GM20000 (cell line): ENCODE measurements at regions not wholly inside any gene's neighbourhood (a gene's known extent, or its start where the extent isn't known, plus 50 kb on each side); places are given as distances from the start of the nearest gene placed in this dataset.

Source experiments
- DNase-seq: peaks from one replicate; pipeline ENCODE4 v3.0.0; 2012; ENCODE audit warnings: low spot score
- CTCF ChIP-seq: IDR thresholded peaks from 2 replicates; pipeline ENCODE4 v1.5.1; 2012; ENCODE audit warnings: mild to moderate bottlenecking, control low read depth; ENCODE audit errors: extremely low read depth, missing control alignments

DNA sequence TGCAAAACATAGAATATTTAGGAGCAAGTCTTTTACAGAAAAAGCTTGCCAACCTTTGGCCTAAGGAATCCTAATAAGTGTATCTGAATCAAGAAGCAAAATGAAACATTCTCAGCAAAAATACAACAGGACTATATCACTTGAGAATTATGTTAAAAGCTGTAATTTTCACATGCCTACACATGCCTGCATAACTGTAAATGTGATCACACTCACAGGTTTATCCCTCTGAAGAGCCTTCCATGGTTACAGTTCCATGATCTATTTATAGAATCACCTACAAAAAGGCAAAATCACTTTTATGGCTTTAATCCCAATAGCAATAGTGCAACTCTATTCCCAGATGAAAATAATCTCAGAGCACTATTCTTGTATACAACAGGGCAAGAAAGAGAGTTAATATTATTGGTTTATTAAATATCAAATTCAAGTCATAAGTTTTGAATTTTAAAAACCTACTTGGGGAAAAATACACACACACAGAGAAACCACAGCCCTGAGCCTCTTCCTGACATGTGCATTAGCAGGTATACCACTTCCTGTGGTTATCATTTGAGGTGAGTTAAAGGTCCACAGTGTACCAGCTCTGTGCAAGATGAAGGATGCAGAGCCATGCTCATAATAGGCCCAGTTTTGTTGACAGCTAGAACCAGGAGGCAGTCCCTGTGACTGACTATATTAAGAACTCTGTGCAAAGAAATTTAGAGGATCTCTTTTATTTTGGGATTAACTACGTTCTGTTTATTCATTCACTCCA is 252.5 kb upstream of the TGFBR2 start:
- peak; percentile 4 for DNase-seq
- no peak for TF ChIP-seq CTCF

- TF ChIP-seq CTCF, result no peak
- DNase-seq, result no peak
Observed at GRCh38 chr3:30354513-30354912, 251.9 kb upstream of the TGFBR2 start.

DNA sequence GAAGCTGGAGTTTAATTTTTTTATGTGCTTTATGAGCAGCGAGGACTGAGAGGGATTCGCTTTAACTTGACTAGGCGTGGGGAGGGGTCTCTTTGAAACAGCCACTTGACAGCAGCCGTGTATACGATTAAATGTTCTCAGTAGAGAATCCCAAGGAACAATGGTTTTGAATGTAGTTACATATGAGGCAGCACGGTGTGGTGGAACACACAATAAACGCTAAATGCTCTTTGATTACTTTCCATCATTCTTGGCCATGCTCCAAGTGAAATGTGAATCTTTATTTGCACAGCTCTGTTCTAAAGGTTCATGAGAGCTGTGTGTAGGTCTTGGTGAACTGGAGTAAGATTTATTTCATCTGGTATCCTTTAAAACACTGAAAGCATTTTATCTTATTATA is 251.4 kb upstream of the TGFBR2 start:
- DNase-seq, result no peak
- TF ChIP-seq CTCF, result no peak

- DNase-seq, result no peak
- TF ChIP-seq CTCF, result no peak
Observed at GRCh38 chr3:30355622-30356021, 250.8 kb upstream of the TGFBR2 start.

GRCh38 chr3:30356866-30357753 is 249.3 kb upstream of the TGFBR2 start:
- no peak for DNase-seq
- no peak for TF ChIP-seq CTCF

DNA sequence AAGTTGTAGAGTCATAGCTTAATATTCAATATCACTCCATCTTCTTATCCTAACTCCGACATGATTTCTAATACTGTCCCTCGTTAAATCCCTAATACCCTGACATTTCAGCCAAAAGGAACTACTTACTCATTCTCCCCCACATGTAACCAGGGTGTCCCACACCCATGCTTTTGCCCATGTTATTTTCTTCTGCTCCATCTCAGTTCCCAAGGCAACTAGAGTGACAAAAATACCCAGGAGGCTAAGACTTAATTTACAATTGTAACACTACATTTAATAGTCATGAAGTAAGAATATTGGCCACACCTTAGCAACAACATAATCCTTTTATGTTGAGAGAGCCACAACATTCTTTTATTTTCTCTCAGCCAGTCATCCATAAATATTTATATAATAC is 248.5 kb upstream of the TGFBR2 start:
- DNase-seq, result no peak
- TF ChIP-seq CTCF, result no peak

GRCh38 chr3:30358871-30359270 is 247.5 kb upstream of the TGFBR2 start:
- TF ChIP-seq CTCF, result no peak
- no peak for DNase-seq
